ENCODE measurements at regions not wholly inside any gene's neighbourhood (a gene's known extent, or its start where the extent isn't known, plus 50 kb on each side); places are given as distances from the start of the nearest gene placed in this dataset.

DNA sequence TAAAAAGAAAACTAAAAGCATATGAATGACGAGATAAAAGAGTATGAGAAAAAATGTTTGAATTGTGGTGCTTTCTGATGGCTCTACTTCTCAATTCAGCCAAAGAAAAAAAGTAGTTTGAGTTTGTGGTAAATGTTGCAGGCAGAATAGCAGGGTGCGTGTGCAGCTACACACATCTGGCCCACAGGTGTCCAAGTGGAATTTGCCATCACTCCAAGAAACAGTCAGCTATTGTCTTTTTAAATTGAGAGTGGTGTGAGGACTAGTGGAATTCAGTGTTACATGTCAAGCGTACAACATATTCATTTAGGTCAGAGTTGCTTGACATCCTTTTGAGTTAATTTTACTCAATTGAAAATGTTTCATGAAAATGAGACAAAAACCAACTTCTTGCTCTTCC lies 424.8 kb upstream of the MAD2L1 start:
- TF ChIP-seq, protein P1, sequence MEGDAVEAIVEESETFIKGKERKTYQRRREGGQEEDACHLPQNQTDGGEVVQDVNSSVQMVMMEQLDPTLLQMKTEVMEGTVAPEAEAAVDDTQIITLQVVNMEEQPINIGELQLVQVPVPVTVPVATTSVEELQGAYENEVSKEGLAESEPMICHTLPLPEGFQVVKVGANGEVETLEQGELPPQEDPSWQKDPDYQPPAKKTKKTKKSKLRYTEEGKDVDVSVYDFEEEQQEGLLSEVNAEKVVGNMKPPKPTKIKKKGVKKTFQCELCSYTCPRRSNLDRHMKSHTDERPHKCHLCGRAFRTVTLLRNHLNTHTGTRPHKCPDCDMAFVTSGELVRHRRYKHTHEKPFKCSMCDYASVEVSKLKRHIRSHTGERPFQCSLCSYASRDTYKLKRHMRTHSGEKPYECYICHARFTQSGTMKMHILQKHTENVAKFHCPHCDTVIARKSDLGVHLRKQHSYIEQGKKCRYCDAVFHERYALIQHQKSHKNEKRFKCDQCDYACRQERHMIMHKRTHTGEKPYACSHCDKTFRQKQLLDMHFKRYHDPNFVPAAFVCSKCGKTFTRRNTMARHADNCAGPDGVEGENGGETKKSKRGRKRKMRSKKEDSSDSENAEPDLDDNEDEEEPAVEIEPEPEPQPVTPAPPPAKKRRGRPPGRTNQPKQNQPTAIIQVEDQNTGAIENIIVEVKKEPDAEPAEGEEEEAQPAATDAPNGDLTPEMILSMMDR (IDR thresholded peaks at IDR 0.05): no peak
- TF ChIP-seq RAD21 (conservative IDR thresholded peaks at IDR 0.05 in 1 of 2, IDR thresholded peaks at IDR 0.05 in 1 of 2): no peak
- TF ChIP-seq, protein P2, sequence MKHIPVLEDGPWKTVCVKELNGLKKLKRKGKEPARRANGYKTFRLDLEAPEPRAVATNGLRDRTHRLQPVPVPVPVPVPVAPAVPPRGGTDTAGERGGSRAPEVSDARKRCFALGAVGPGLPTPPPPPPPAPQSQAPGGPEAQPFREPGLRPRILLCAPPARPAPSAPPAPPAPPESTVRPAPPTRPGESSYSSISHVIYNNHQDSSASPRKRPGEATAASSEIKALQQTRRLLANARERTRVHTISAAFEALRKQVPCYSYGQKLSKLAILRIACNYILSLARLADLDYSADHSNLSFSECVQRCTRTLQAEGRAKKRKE (CRISPR knock-in tag; IDR thresholded peaks at IDR 0.05; ENCODE audit: low read depth): no peak
- no peak for TF ChIP-seq BHLHE40 (IDR thresholded peaks at IDR 0.05; ENCODE audit: low read depth, low read length)
- TF ChIP-seq, protein P3, sequence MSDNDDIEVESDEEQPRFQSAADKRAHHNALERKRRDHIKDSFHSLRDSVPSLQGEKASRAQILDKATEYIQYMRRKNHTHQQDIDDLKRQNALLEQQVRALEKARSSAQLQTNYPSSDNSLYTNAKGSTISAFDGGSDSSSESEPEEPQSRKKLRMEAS (IDR thresholded peaks at IDR 0.05): no peak
- TF ChIP-seq EP300 (IDR thresholded peaks at IDR 0.05): no peak
- no peak for TF ChIP-seq SMC3 (IDR thresholded peaks at IDR 0.05)
- no peak for TF ChIP-seq HOXB13 (CRISPR knock-in tag; IDR thresholded peaks at IDR 0.05; ENCODE audit: low read depth)
- no peak for TF ChIP-seq ZC3H11A (IDR thresholded peaks at IDR 0.05)
- no peak for TF ChIP-seq CHD2 (IDR thresholded peaks at IDR 0.05; ENCODE audit: low read length, partially characterized antibody)
- TF ChIP-seq HDAC2 (IDR thresholded peaks at IDR 0.05): no peak
- no peak for TF ChIP-seq POLR2A (IDR thresholded peaks at IDR 0.05; ENCODE audit: low read length)
- no peak for TF ChIP-seq CEBPB (IDR thresholded peaks at IDR 0.05)
- TF ChIP-seq RNF2 (IDR thresholded peaks at IDR 0.05; ENCODE audit: borderline replicate concordance, low read depth): no peak

Data from A549 (cell line).